Right lung (tissue), 2 donors: ENCODE measurements at regions not wholly inside any gene's neighbourhood (a gene's known extent, or its start where the extent isn't known, plus 50 kb on each side); places are given as distances from the start of the nearest gene placed in this dataset.
"Not testable (repeated sequence)": the region's sequence is repeated elsewhere in the genome, so short reads cannot be mapped to it uniquely, and the experiment has no call there.

ENCODE experiments used
- DNase-seq, 2 donors: peaks; one replicate each; pipeline ENCODE4 v3.0.0-alpha.2; 2013

DNA sequence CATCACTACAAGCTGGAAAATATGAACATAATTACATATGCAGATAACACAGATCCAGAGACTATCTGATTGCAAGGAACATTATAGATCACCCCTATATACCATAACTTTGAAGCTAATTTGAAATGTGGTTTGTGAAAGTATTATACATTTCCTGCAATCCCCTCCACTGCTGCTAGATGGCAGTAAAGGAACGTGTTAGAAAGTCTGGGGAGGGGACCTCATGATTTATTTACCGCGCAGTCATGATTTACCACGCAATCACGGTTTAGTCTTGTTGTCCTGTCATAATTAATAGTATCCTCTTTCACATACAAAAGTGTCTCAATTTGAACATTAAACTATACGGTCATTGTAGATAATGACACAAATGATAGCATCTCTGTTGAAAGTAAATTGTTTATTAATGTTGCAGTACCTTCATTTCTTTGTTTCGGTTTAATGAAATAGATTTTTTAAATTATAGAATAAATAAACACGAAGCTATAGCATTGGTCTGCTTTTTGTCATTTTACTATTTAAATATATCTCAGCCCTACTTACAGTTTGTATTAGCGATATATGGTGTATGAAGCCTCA lies 145.3 kb upstream of the PRSS1 start:
- peak; percentile 8 to 22 for DNase-seq

DNA sequence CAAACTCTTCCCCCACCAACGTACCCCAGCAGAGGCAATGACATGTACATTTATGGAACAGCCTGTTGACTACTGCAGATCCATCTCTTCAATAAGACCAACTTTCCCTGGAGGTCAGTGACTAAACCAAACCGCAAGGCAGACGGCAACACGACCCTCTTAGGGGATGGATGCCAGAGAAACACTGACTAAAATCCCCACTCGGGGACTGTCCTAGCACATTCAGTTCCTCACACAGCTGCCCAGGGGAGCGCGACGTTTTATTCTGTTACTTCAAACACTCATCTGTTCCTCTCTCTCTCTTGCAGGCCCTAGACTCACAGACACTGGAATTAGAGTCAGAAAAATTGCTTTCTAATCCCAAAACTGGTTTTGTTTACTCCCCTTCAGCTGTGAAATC lies 146.5 kb upstream of the PRSS1 start:
- no peak for DNase-seq

DNA sequence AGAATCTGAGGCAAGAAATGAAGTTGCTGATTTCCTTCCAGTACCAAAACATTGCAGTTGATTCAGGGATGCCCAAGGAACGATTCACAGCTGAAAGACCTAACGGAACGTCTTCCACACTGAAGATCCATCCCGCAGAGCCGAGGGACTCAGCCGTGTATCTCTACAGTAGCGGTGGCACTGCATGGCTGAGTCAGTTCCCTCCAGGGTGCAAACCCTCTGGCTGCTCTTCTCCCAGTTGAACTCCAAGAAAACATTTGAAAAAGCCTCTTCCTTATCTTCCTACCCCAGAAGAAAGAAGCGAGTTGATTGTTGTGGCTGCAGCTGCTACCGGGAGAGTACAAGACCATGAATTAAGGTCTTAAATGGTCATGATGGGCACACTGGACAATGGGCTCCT lies 147.1 kb upstream of the PRSS1 start:
- DNase-seq, result no peak

DNA sequence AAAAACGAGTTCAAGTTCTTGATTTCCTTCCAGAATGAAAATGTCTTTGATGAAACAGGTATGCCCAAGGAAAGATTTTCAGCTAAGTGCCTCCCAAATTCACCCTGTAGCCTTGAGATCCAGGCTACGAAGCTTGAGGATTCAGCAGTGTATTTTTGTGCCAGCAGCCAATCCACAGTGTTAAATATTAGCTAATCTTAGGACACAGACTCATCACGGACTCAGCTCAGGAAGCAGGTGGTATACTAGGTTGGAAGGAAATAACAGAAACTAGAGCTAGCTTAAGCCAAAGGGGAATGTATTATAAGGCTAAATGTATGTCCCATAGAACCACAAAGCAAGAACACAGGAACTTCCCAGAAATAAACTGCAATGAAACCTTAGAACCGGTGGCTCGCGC lies 151.0 kb upstream of the PRSS1 start:
- no peak for DNase-seq

DNA sequence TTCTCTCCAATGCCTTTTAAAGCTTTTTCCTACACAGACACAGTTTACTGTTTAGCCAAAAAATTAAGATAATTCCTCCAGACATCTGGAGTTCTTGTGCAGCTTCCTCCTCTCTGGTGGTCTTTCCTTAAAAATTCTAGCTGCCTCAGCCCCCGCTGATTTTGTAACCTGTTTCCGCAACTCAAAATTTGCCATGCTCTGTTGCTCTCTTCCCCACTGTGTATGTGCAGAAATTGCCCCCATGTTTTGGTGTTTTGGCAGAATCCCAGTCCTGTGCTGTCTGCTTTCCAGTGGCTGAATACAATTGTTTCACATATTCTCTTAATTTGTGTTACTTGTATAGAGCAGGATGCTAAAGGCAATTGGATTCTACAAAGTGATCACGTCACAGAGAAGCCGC lies 151.7 kb upstream of the PRSS1 start:
- DNase-seq, result no peak

DNA sequence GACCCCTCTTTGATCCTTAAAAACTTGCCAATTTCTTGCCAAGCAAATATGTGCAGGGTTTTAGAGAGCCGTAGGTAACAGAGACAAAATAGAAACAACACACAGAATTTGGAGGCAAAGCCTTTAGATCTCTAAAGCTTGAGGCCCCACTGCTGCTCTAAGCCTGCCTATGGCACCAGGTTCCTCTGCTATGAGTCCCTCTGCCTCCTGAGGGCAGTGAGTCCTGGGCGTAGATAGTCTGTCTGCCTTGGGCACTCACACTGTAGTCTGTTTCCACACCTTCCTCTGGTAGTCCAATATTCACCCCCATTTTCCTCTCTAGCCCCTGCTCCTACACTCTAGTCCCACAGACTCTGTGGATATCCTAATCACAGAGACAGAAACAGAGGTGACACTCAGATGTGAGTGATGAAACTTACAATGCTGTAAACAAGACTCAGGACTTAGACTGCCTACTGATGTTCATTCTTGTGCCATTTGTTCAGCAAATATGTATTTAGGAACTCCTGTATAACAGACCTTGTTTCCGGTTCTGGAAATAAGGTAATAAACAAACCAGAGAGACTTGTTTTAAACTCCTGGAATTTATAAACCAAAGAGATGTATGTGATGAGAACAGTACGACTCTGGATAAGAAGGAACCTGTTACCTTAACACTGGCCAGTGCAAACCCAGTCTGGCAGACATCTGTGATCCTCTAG lies 153.3 kb upstream of the PRSS1 start:
- DNase-seq, result no peak

DNA sequence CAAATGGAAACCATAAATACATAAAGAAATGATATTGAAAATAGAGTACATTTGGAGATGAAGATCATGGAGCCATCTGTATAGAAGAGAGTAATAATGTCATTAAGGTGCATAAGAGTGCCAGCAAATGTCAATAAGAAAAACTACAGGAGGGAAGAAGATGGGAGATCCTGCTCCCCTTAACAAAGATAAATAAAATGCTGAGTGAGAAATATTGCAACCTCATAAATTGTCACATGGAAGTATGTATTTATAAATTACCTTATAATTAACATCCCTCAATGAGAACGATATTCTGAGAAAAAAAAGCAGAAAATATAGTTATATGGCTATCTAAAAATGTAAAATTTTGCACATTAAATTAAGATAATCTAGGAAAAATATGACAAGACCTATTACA lies 155.2 kb upstream of the PRSS1 start:
- no peak for DNase-seq

DNA sequence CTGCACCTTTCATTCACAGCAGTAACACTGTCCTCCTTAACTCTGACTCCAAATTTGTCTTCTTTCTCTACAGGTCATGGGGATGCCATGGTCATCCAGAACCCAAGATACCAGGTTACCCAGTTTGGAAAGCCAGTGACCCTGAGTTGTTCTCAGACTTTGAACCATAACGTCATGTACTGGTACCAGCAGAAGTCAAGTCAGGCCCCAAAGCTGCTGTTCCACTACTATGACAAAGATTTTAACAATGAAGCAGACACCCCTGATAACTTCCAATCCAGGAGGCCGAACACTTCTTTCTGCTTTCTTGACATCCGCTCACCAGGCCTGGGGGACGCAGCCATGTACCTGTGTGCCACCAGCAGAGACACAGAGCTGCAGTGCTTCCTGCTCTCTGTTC lies 156.2 kb upstream of the PRSS1 start:
- no peak for DNase-seq

DNA sequence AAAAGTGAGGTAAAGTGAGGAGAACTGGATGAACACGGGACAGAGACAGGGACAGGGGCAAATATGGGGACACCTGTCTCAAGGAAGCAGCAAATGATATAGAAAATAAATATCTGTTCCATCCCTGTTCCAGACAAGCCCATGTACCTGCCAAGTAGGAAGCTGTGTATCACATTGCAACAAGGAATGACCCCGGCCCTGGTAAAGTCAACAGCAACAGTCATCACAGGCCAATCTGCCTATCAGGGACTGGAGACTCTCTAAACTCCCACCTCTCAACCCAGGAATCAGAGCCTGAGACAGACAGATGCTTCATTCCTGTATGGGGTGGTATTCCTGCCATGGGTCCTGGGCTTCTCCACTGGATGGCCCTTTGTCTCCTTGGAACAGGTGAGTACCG lies 156.6 kb upstream of the PRSS1 start:
- no peak for DNase-seq

DNA sequence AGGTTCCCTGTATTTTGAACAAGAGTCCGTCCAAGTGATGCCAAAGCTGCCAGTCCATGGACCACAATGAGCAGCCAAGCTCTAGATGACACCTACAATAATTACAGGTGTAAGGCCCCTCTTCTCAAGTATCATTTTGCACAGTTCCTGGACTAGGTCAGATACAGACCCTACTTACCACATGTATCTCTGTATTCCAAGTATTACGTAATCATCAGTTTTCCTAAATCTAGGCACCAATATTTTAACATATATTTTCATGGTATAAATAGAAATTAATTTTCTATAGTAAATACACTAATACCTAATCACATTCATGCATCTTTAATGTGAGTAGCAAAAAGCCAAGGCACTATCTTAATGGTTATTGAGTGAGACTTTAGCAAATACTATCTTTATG lies 157.0 kb upstream of the PRSS1 start:
- DNase-seq, result no peak

DNA sequence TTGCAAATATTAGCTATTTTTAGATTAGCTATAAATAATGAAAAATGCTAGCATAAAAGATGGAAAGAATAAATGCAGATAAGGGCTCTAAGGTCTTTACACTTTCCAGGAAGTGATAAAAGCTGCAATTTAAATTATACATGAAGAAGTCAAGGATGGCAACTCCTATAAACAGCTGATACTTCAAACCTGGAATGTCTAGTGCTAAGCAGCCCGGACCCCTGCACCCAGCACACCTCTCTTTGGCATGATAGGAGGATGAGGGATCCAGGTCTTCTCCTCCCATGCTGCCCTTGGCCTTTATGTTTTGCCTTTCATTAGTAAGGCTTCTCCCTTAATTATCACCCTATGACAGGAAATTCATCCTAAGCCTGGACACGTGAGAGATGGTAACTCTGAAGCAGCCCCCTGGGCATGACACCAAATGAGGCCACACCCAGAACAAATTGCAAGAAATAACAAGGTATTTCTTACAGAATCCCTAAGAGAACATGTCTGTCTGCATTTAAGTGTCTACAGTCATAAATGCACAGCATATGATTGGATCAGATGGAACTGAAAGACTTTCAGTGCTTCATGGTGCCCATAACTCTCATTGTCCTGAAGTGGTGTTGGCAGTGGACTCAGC lies 158.3 kb upstream of the PRSS1 start:
- no peak for DNase-seq

DNA sequence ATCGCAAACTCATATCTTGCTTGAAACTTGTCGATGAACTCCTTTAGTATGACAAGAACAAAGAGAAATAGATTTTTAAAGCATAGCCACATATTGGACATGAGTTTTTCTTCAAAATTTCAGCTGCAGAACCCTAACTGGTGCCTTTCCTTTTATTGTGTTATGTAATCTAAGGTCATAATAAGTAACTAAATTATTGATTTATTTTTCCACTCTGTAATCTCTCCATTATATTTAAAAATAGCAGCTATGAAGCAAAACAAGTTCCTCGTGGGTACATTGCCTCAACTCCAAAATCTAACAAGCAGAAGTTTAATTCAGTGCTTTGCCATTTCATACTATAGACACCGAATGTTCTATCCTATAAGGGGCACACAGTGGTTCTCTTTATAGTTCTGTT lies 159.2 kb upstream of the PRSS1 start:
- no peak for DNase-seq

DNA sequence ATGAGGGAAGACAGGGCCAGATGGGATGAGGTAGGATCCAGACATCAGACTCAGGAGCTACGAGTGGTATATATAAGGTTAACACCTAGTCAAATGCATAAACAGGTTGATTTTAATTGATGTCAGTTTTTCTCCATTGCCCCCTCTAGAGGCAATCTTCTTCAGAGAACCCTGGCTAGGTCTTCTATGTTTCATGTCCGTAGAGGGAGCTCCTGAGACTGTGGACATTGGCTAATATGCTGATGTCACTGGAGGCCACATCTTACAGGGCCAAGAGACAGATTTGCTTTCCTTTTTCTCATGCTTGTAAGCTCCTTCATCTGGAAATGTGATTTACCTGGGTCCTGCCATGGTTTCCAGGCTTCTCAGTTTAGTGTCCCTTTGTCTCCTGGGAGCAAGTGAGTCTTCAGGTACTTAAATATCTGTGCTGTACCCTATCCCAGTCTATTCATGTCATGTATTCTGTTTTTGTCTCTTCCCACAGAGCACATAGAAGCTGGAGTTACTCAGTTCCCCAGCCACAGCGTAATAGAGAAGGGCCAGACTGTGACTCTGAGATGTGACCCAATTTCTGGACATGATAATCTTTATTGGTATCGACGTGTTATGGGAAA lies 161.6 kb upstream of the PRSS1 start:
- no peak for DNase-seq

DNA sequence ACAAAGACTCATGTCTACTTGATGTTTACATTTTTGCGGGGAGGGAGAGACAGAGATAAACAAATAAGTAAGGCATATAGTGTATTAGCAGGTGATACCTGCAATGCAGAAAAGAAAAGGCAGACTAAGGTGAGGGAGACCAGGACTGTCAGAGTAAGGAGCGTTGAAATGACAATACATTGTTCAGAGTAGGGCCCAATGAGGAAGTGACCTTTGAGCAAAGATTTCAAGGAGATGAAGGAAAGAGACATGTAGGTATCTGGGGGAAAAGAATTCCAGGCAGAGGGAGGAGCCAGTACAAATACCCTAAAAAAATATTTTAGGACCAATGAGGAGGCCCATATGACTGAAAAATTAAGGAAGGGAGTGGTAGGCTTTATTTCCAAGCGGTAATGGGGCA lies 162.7 kb upstream of the PRSS1 start:
- DNase-seq, result no peak

DNA sequence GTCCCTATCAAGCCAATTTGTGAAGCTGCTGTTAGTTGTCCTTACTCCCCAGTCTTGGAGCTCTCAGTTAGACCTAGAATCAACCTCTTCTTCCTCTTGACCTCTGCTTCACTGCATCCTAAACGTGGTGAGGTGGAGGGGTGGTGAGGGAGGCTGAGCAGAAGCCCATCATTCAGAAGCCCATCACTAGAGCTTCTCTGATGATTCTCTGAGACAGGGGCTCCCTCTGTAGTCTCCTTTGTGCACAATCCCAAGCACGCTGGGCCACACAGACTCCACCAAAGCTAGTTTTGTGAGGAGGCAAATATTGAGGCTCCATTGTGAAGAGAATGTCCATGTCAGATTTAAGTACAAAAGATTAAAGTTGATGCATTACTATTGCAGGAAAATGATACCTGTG lies 163.8 kb upstream of the PRSS1 start:
- no peak for DNase-seq

DNA sequence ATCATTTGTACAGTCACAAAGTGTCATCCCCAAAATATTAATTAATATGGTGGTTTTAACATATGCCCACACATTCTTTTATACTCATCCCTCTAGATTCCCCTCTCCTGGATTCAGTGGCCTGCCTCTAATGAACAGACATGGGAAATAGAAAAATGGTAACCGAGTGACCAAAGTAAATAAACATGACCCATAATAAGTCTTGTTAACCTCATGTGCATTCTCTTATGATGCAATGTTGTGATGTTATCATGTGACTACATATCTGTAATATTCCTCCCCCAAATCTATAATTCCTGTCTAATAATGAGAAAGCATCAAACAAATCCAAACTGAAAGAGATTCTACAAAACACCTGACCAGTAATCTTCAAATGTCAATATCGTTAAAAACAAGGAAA lies 164.5 kb upstream of the PRSS1 start:
- DNase-seq, result no peak

DNA sequence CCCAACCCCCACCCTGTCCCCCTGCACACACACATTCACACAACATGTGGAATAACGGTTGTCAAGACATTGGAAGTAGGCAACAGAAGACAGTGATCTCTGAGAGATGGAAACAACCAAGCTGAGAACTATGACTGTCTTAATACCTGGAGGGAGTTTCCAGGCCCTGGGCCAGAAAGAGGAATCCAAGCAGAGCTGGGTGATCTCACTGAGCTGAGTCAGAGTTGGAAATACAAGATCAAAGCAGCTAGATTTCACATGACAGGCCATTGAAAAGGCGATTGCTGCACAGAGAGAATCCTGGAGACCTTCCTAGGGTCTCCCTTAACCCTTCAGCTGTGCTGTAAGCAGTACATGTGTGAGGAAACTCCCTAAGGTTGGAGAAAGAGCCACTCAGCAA lies 165.8 kb upstream of the PRSS1 start:
- DNase-seq, result no peak

DNA sequence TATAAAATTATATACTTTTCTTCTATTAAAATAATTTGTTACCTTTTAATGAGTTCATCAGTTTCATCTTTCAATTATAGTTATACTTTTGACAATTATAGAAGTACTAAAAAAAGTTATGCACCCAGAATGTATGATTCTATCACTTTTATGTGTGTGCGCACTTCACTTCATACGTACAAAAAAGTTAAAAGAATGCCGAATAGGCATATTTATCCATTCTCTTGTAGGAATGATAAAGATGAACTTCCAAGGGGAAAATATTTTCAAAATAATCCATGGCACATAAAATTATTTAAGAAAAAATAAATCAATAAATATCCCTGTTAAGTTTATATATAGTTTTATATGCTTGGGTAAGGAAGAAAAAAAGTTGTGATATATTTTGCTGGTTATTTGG lies 166.9 kb upstream of the PRSS1 start:
- no peak for DNase-seq

DNA sequence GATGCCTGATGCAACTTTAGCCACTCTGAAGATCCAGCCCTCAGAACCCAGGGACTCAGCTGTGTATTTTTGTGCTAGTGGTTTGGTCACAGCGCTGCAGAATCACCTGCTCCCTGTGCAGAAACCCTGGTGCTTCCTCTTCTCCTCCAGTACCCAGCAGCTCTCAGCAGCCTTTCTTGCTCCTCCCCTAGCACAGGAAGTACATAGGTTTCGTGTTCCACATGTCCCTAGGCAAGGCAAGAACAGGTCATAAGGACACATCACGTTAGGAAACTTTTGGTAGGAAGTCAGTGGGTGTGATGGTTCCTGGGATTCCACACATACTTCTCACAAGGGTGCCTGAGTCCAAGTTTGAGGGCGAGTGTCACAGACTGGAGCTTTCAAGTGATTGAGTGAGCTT lies 167.9 kb upstream of the PRSS1 start:
- no peak for DNase-seq

DNA sequence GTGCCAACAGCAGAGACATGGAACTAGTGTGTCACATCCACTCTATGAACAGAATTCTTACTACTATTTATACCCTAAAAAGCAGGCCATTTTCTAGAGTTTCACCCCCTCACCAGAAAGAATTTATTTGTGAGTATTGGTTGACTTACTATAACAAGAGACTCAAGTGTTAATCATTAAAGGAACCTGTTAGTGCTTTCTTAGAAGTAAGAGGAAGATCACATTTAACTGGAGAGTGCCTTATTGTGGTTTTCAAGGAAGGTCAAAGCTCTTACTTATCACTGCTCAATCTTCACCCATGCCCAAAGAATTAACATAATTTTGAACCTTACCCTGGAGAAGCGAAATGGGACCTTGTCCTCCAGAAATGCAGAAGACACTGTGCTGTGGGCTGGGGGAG lies 169.3 kb upstream of the PRSS1 start:
- no peak for DNase-seq

DNA sequence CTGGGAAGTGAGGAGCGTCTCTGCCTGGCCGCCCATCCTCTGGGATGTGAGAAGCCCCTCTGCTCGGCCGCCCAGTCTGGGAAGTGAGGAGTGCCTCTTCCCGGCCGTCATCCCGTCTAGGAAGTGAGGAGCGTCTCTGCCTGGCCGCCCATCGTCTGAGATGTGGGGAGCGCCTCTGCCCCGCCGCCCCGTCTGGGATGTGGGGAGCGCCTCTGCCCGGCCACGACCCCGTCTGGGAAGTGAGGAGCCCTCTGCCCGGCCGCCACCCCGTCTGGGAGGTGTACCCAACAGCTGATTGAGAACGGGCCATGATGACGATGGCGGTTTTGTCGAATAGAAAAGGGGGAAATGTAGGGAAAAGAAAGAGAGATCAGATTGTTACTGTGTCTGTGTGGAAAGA lies 173.9 kb upstream of the PRSS1 start:
- DNase-seq, result not testable (repeated sequence)

DNA sequence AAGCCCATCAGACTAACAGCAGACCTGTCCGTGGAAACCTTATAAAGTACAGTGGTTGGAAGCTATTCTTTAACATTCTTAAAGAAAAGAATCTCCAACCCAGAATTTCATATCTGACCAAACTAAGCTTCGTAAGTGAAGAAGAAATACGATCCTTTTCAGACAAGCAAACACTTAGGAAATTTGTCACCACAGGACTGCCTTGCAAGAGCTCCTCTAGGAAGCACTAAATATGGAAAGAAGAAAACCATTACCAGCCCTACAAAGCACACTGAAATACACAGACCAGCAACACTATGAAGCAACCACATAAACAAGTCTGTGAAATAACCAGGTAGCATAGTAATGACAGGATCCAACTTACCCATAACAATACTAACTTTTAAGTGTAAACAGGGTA lies 177.7 kb upstream of the PRSS1 start:
- DNase-seq, result no peak

DNA sequence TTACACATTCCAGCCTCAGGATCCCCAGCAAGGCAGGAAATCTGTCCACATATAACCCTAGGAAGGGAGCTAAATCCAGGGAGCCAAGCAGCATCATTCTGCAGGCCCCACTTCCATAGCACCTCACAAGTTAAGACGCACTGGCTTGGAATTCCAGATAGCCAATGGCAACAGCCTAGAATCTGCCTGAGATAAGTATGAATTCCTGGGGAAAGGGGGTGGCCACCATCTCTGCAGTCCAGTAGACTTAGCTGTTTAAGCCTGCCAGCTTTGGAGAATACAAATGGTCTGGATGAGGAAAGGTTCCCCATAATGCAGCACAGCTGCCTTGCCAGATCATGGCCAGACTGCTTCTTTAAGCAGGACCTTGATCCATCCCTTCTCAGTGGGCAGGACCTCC lies 179.4 kb upstream of the PRSS1 start:
- DNase-seq, result no peak
